NCI-H748 (cell line): ENCODE measurements at regions not wholly inside any gene's neighbourhood (a gene's known extent, or its start where the extent isn't known, plus 50 kb on each side); places are given as distances from the start of the nearest gene placed in this dataset.
A peak's percentile ranks its signal among the peaks of the same experiment; 100 is the strongest.
"Not testable (repeated sequence)": the region's sequence is repeated elsewhere in the genome, so short reads cannot be mapped to it uniquely, and the experiment has no call there.

Experiments used
- DNase-seq: peaks from one replicate; lab custom pipeline; 2025; ENCODE audit not compliant: unreplicated experiment; lab: John Stamatoyannopoulos, UW

GRCh38 chr2:122660786-122661634, 905.6 kb downstream of the TSN start:
- no peak for DNase-seq

- DNase-seq, result no peak
Observed at GRCh38 chr2:122663620-122664019, 908.2 kb downstream of the TSN start.

GRCh38 chr2:122669627-122670026, 914.2 kb downstream of the TSN start:
- no peak for DNase-seq

GRCh38 chr2:122670897-122671296, 915.4 kb downstream of the TSN start:
- DNase-seq, result peak; percentile 85

GRCh38 chr2:122680662-122681061, 925.2 kb downstream of the TSN start:
- DNase-seq, result no peak

- no peak for DNase-seq
Observed at GRCh38 chr2:122681626-122682025, 926.2 kb downstream of the TSN start.

- no peak for DNase-seq
Observed at GRCh38 chr2:122682356-122682755, 926.9 kb downstream of the TSN start.

- no peak for DNase-seq
Observed at GRCh38 chr2:122683018-122683417, 927.6 kb downstream of the TSN start.

- DNase-seq, result peak; percentile 87
Observed at GRCh38 chr2:122692400-122693083, 937.1 kb downstream of the TSN start.

GRCh38 chr2:122697415-122697814, 942.0 kb downstream of the TSN start:
- no peak for DNase-seq

- no peak for DNase-seq
Observed at GRCh38 chr2:122703676-122704075, 948.2 kb downstream of the TSN start.

GRCh38 chr2:122704109-122704563, 948.7 kb downstream of the TSN start:
- DNase-seq, result no peak

GRCh38 chr2:122705746-122706145, 950.3 kb downstream of the TSN start:
- no peak for DNase-seq

GRCh38 chr2:122706757-122707223, 951.3 kb downstream of the TSN start:
- no peak for DNase-seq

- DNase-seq, result no peak
Observed at GRCh38 chr2:122707224-122707824, 951.9 kb downstream of the TSN start.

- no peak for DNase-seq
Observed at GRCh38 chr2:122710049-122710448, 954.6 kb downstream of the TSN start.

- DNase-seq, result no peak
Observed at GRCh38 chr2:122713800-122714199, 958.3 kb downstream of the TSN start.

GRCh38 chr2:122720822-122721221, 965.4 kb downstream of the TSN start:
- DNase-seq, result not testable (repeated sequence)

GRCh38 chr2:122734766-122735424, 979.4 kb downstream of the TSN start:
- DNase-seq, result no peak

GRCh38 chr2:122736279-122736678, 980.8 kb downstream of the TSN start:
- peak; percentile 56 for DNase-seq

GRCh38 chr2:122737429-122738077, 982.1 kb downstream of the TSN start:
- DNase-seq, result no peak
